Panc1 (cell line): ENCODE measurements at regions not wholly inside any gene's neighbourhood (a gene's known extent, or its start where the extent isn't known, plus 50 kb on each side); places are given as distances from the start of the nearest gene placed in this dataset.

Source experiments
- ATAC-seq: fragments of 200-7000 bp; cut with Tn5 transposase; 2 replicates; pipeline ENCODE4 v1.9.1; 2020; ENCODE audit warnings: mild to moderate bottlenecking, moderate library complexity
- BruUV-seq: library from RNA; stranded (reverse); fragments of 400-500 nt; replicated peaks from 2 replicates; lab custom pipeline; 2021; lab: Mats Ljungman, UMichigan
- CTCF ChIA-PET: fragments of 300-600 bp; sonication (Branson Sonifier 250); formaldehyde crosslinking; loops from one replicate; lab custom pipeline; 2022; ENCODE audit warnings: antibody characterized with exemption; lab: Charles Lee
- POLR2A ChIA-PET: fragments of 300-600 bp; sonication (Branson Sonifier 250); formaldehyde crosslinking; loops from one replicate; lab custom pipeline; 2022; ENCODE audit warnings: antibody characterized with exemption; lab: Charles Lee
- DNase-seq: peaks from one replicate; pipeline ENCODE4 v3.0.0-alpha.2; 2010; ENCODE audit warnings: low read depth, low spot score
- H3K27ac ChIP-seq: 2 replicates; pipeline ENCODE4 v1.5.1; 2011; ENCODE audit warnings: mild to moderate bottlenecking, low read length, inconsistent platforms
- H3K27me3 ChIP-seq: fragments of 200-500 bp; sonication (Bioruptor generic); 2 replicates; pipeline ENCODE4 v1.6.0; 2014; ENCODE audit warnings: low read length, inconsistent platforms; ENCODE audit not compliant: control insufficient read depth, insufficient read depth
- H3K36me3 ChIP-seq: fragments of 200-500 bp; sonication (Bioruptor generic); 2 replicates; pipeline ENCODE4 v1.5.1; 2014; ENCODE audit warnings: inconsistent platforms, mild to moderate bottlenecking, low read length, moderate library complexity; ENCODE audit not compliant: control insufficient read depth, insufficient read depth
- H3K4me1 ChIP-seq: 2 replicates; pipeline ENCODE4 v1.5.1; 2011; ENCODE audit warnings: inconsistent platforms, mild to moderate bottlenecking, low read length, moderate library complexity; ENCODE audit not compliant: control insufficient read depth, insufficient read depth
- H3K4me3 ChIP-seq, 2 experiments: 2 replicates each; pipeline ENCODE4 v1.5.1; 2011 to 2012; ENCODE audit warnings: low read depth in 2 of 2, low read length in 2 of 2, mild to moderate bottlenecking in 2 of 2, inconsistent platforms in 1 of 2, moderate library complexity in 1 of 2
- H3K9me3 ChIP-seq: fragments of 200-500 bp; sonication (Bioruptor generic); 2 replicates; pipeline ENCODE4 v1.5.1; 2014; ENCODE audit warnings: low read depth, mild to moderate bottlenecking, inconsistent platforms, low read length, moderate library complexity; ENCODE audit not compliant: control insufficient read depth, insufficient read depth
- CTCF ChIP-seq: fragments of 450-650 bp; IDR thresholded peaks from 2 replicates; pipeline ENCODE4 v1.5.1; 2017; ENCODE audit warnings: mild to moderate bottlenecking
- POLR2AphosphoS5 ChIP-seq: IDR thresholded peaks from 2 replicates; pipeline ENCODE4 v1.6.1; 2012; ENCODE audit warnings: mild to moderate bottlenecking, low read depth, low read length, moderate library complexity
- REST ChIP-seq, 2 experiments: IDR thresholded peaks; 2 replicates each; pipeline ENCODE4 v1.6.1; 2011 to 2012; ENCODE audit warnings: low read depth in 2 of 2, control low read depth in 1 of 2, low read length in 1 of 2, mild to moderate bottlenecking in 1 of 2, moderate library complexity in 1 of 2; ENCODE audit not compliant: insufficient read depth in 1 of 2
- SIN3A ChIP-seq: IDR thresholded peaks from 2 replicates; pipeline ENCODE4 v1.6.1; 2012; ENCODE audit warnings: low read depth, mild to moderate bottlenecking, low read length, moderate library complexity, borderline replicate concordance; ENCODE audit not compliant: insufficient read depth
- TCF7L2 ChIP-seq: IDR thresholded peaks from 2 replicates; pipeline ENCODE4 v1.6.1; 2011; ENCODE audit warnings: mild to moderate bottlenecking, low read depth, low read length, inconsistent platforms
- in situ Hi-C: cut with HindIII; loops from 2 replicates; pipeline ENCODE4 v1.10.0; 2016; ENCODE audit warnings: low sequenced_read_pairs, low pct_unique_long_range_greater_than_20kb
- intact Hi-C: fragments of 100-400 bp; cut with micrococcal nuclease; formaldehyde crosslinking; loops from one replicate; pipeline ENCODE4 v1.10.0; 2022; ENCODE audit not compliant: unreplicated experiment

GRCh38 chr6:968791-969190 lies 275.9 kb upstream of the EXOC2 start:
- Histone ChIP-seq H3K9me3 (no peaks in the 10 kb centered on the region), H3K36me3 (no peaks in the 10 kb centered on the region), H3K27ac (no peak overlapping the region), H3K27me3 (peaks cover 7% of the 10 kb centered on the region; the same call in 1 of the 2 replicates), H3K4me3 (no peak overlapping the region), H3K4me1 (no peaks in the 10 kb centered on the region)
- BruUV-seq: no TSS peak
- DNase-seq: no peak
- in situ Hi-C loops (no loop called here), intact Hi-C loops (no loop called here)
- CTCF ChIA-PET: no interaction called here
- POLR2A ChIA-PET: no interaction called here
- no peak for ATAC-seq
- TF ChIP-seq CTCF (no peak), TCF7L2 (no peak), POLR2AphosphoS5 (no peak), REST (IDR thresholded peaks at IDR 0.05; ENCODE audit: insufficient read depth in 1 of 2, low read depth in 2 of 2, low read length in 1 of 2) (no peak), SIN3A (no peak)

GRCh38 chr6:967701-968100 lies 274.8 kb upstream of the EXOC2 start:
- H3K4me1 ChIP-seq: no peaks in the 10 kb centered on the region
- POLR2A ChIA-PET: no interaction called here
- intact Hi-C loops: no loop called here
- peaks cover 7% of the 10 kb centered on the region; the same call in 1 of the 2 replicates for H3K27me3 ChIP-seq
- CTCF ChIA-PET: no interaction called here
- no peak for DNase-seq
- no peak overlapping the region for H3K4me3 ChIP-seq
- H3K9me3 ChIP-seq: no peaks in the 10 kb centered on the region
- TF ChIP-seq SIN3A: no peak
- TF ChIP-seq CTCF: no peak
- no peak for TF ChIP-seq TCF7L2
- TF ChIP-seq REST (IDR thresholded peaks at IDR 0.05; ENCODE audit: insufficient read depth in 1 of 2, low read depth in 2 of 2, low read length in 1 of 2): no peak
- no peak for TF ChIP-seq POLR2AphosphoS5
- no TSS peak for BruUV-seq
- in situ Hi-C loops: no loop called here
- no peak overlapping the region for H3K27ac ChIP-seq
- no peak for ATAC-seq
- no peaks in the 10 kb centered on the region for H3K36me3 ChIP-seq
